SK-N-SH (cell line): ENCODE measurements at regions not wholly inside any gene's neighbourhood (a gene's known extent, or its start where the extent isn't known, plus 50 kb on each side); places are given as distances from the start of the nearest gene placed in this dataset.

Source experiments
- CTCF ChIA-PET: fragments of 300-600, 350-600 bp; formaldehyde crosslinking; extraction: SDS; loops from one replicate; lab custom pipeline; 2021; lab: Yijun Ruan, JAX
- POLR2A ChIA-PET: fragments of 350-600 bp; sonication (Branson Sonifier 250); formaldehyde crosslinking; extraction: SDS; loops from one replicate; lab custom pipeline; 2020; ENCODE audit warnings: antibody characterized with exemption, inconsistent platforms; lab: Yijun Ruan, JAX
- DNase-seq: peaks from one replicate; pipeline ENCODE4 v3.0.0; 2012
- H2AFZ ChIP-seq: fragments of 200-600 bp; sonication (generic); 2 replicates; pipeline ENCODE4 v1.8.1; 2016; ENCODE audit warnings: antibody characterized with exemption, mild to moderate bottlenecking, low read depth
- H3F3A ChIP-seq: fragments of 200-600 bp; sonication (generic); replicated peaks from 2 replicates; pipeline ENCODE3; 2016; ENCODE audit warnings: antibody characterized with exemption, mild to moderate bottlenecking; ENCODE audit not compliant: insufficient read depth
- H3K27ac ChIP-seq, 2 experiments: fragments of 200-500 bp in 1 of 2; fragments of 200-600 bp in 1 of 2; sonication (Bioruptor generic) in 1 of 2; sonication (generic), shearing (Covaris generic) in 1 of 2; 2 replicates each; pipeline versions ENCODE4 v1.5.1 to v1.6.1; 2014 to 2016; ENCODE audit warnings: low read depth in 2 of 2, inconsistent platforms in 1 of 2, low read length in 1 of 2, mild to moderate bottlenecking in 1 of 2, mixed read lengths in 1 of 2
- H3K27me3 ChIP-seq: fragments of 200-600 bp; sonication (generic), shearing (Covaris generic); 2 replicates; pipeline ENCODE4 v1.6.1; 2016; ENCODE audit warnings: mixed run types; ENCODE audit not compliant: insufficient read depth
- H3K36me3 ChIP-seq, 2 experiments: fragments of 200-500 bp in 1 of 2; fragments of 200-600 bp in 1 of 2; sonication (Bioruptor generic) in 1 of 2; sonication (generic) in 1 of 2; replicated peaks in 1 of 2; 2 replicates each; pipeline versions ENCODE3 to v1.5.1; 2014 to 2016; ENCODE audit warnings: low read length in 1 of 2, mild to moderate bottlenecking in 1 of 2; ENCODE audit not compliant: insufficient read depth in 2 of 2, control insufficient read depth in 1 of 2
- H3K4me1 ChIP-seq, 2 experiments: fragments of 200-500 bp in 1 of 2; fragments of 200-600 bp in 1 of 2; sonication (Bioruptor generic) in 1 of 2; sonication (generic), shearing (Covaris generic) in 1 of 2; 2 replicates each; pipeline versions ENCODE4 v1.5.1 to v1.6.1; 2014 to 2016; ENCODE audit warnings: low read depth in 1 of 2, low read length in 1 of 2, mixed run types in 1 of 2; ENCODE audit not compliant: insufficient read depth in 2 of 2, control insufficient read depth in 1 of 2
- H3K4me2 ChIP-seq: fragments of 200-600 bp; sonication (generic), shearing (Covaris generic); 2 replicates; pipeline ENCODE4 v1.6.1; 2017; ENCODE audit warnings: mixed run types
- H3K4me3 ChIP-seq, 2 experiments: fragments of 200-500 bp in 1 of 2; fragments of 200-600 bp in 1 of 2; sonication (Bioruptor generic) in 1 of 2; sonication (generic), shearing (Covaris generic) in 1 of 2; 2 replicates each; pipeline versions ENCODE4 v1.5.1 to v1.8.1; 2014 to 2016; ENCODE audit warnings: low read depth in 2 of 2, inconsistent platforms in 1 of 2, low read length in 1 of 2, mild to moderate bottlenecking in 1 of 2, mixed read lengths in 1 of 2, moderate library complexity in 1 of 2
- H3K79me2 ChIP-seq: fragments of 200-600 bp; sonication (generic); 2 replicates; pipeline ENCODE4 v1.8.1; 2017; ENCODE audit warnings: mild to moderate bottlenecking; ENCODE audit not compliant: insufficient read depth
- H3K9ac ChIP-seq: fragments of 200-600 bp; sonication (generic); 2 replicates; pipeline ENCODE4 v1.6.1; 2017; ENCODE audit warnings: mixed run types
- H3K9me2 ChIP-seq: fragments of 200-600 bp; sonication (generic); 2 replicates; pipeline ENCODE4 v1.6.1; 2017; ENCODE audit warnings: mixed run types
- H3K9me3 ChIP-seq: fragments of 200-600 bp; sonication (generic); 2 replicates; pipeline ENCODE4 v1.6.1; 2017; ENCODE audit warnings: mixed run types, mild to moderate bottlenecking, moderate library complexity
- H4K20me1 ChIP-seq: fragments of 200-600 bp; sonication (generic); 2 replicates; pipeline ENCODE4 v1.6.1; 2017; ENCODE audit warnings: mild to moderate bottlenecking, mixed run types; ENCODE audit not compliant: insufficient read depth
- ELF1 ChIP-seq: IDR thresholded peaks from 2 replicates; pipeline ENCODE4 v1.4.0; 2012
- JUND ChIP-seq: IDR thresholded peaks from 2 replicates; pipeline ENCODE4 v1.4.0; 2012
- MAX ChIP-seq: IDR thresholded peaks from 2 replicates; pipeline ENCODE4 v1.4.0; 2012; ENCODE audit warnings: low read depth
- MEF2A ChIP-seq: IDR thresholded peaks from 2 replicates; pipeline ENCODE4 v1.4.0; 2012; ENCODE audit warnings: low read depth, borderline replicate concordance
- NFIC ChIP-seq: IDR thresholded peaks from 2 replicates; pipeline ENCODE4 v1.4.0; 2012; ENCODE audit warnings: borderline replicate concordance
- NRF1 ChIP-seq: IDR thresholded peaks from 2 replicates; pipeline ENCODE4 v1.6.1; 2012; ENCODE audit warnings: low read depth, mild to moderate bottlenecking, low read length
- PBX3 ChIP-seq: IDR thresholded peaks from 2 replicates; pipeline ENCODE4; 2012
- RAD21 ChIP-seq: IDR thresholded peaks from 2 replicates; pipeline ENCODE4 v1.6.1; 2012; ENCODE audit warnings: mild to moderate bottlenecking, low read length
- RCOR1 ChIP-seq: fragments of 150-350 bp; IDR thresholded peaks from 2 replicates; pipeline ENCODE4 v1.6.1; 2017; ENCODE audit warnings: antibody characterized with exemption, low read length
- RXRA ChIP-seq: IDR thresholded peaks from 2 replicates; pipeline ENCODE4 v1.4.0; 2012; ENCODE audit warnings: low read depth, mild to moderate bottlenecking, borderline replicate concordance
- TEAD4 ChIP-seq: IDR thresholded peaks from 2 replicates; pipeline ENCODE4 v1.4.0; 2012; ENCODE audit warnings: mild to moderate bottlenecking, borderline replicate concordance; ENCODE audit not compliant: insufficient read depth
- USF2 ChIP-seq: fragments of 150-350 bp; IDR thresholded peaks from 2 replicates; pipeline ENCODE4 v1.6.1; 2017; ENCODE audit warnings: antibody characterized with exemption, low read length, low read depth, borderline replicate concordance
- ZBTB33 ChIP-seq: IDR thresholded peaks from 2 replicates; pipeline ENCODE4 v1.4.0; 2012; ENCODE audit warnings: low read depth, borderline replicate concordance
- WGBS: methylation state at CpG from one replicate; pipeline ENCODE4 v1.1.6; 2017; ENCODE audit warnings: low lambda C conversion rate; 5-methylcytosine and 5-hydroxymethylcytosine counted together

GRCh38 chr9:107721705-107722245 lies 232.2 kb upstream of the KLF4 start:
- no peak overlapping the region for H3K9ac ChIP-seq
- no peaks in the 10 kb centered on the region for H3K9me3 ChIP-seq
- no peaks in the 10 kb centered on the region for H3K9me2 ChIP-seq
- H3K27me3 ChIP-seq, result peaks cover 6% of the 10 kb centered on the region; the same call in 1 of the 2 replicates
- H2AFZ ChIP-seq, result no peak overlapping the region
- H3F3A ChIP-seq, result peaks cover 2% of the 10 kb centered on the region
- H4K20me1 ChIP-seq, result no peaks in the 10 kb centered on the region
- H3K27ac ChIP-seq, result no peak overlapping the region
- H3K4me2 ChIP-seq, result no peak overlapping the region
- H3K4me1 ChIP-seq, result no peaks in the 10 kb centered on the region; a peak in 1 of 4 replicates
- H3K4me3 ChIP-seq, result no peak overlapping the region
- ChIA-PET CTCF (no interaction called here), POLR2A (no interaction called here)
- no peak for DNase-seq
- H3K36me3 ChIP-seq, result no peaks in the 10 kb centered on the region
- WGBS, result 56% methylated on average over 5 of the region's 5 CpGs
- no peaks in the 10 kb centered on the region for H3K79me2 ChIP-seq
- TF ChIP-seq JUND, result no peak
- TF ChIP-seq TEAD4, result no peak
- no peak for TF ChIP-seq ZBTB33
- no peak for TF ChIP-seq RXRA
- TF ChIP-seq ELF1, result no peak
- no peak for TF ChIP-seq NFIC
- TF ChIP-seq NRF1, result no peak

- POLR2A ChIA-PET, result no interaction called here
- no peaks in the 10 kb centered on the region for H4K20me1 ChIP-seq
- no peaks in the 10 kb centered on the region for H3K4me1 ChIP-seq
- H3K4me3 ChIP-seq, result no peak overlapping the region
- no peak overlapping the region for H3K4me2 ChIP-seq
- peaks cover 6% of the 10 kb centered on the region; the same call in 1 of the 2 replicates for H3K27me3 ChIP-seq
- no peaks in the 10 kb centered on the region for H3F3A ChIP-seq
- no peaks in the 10 kb centered on the region for H3K36me3 ChIP-seq
- no peak overlapping the region for H3K27ac ChIP-seq
- WGBS, result 42% methylated on average over 2 of the region's 2 CpGs
- H3K79me2 ChIP-seq, result no peaks in the 10 kb centered on the region
- no peak overlapping the region for H2AFZ ChIP-seq
- TF ChIP-seq USF2, result no peak
- TF ChIP-seq JUND, result no peak
- no peak for TF ChIP-seq NFIC
- TF ChIP-seq ZBTB33, result no peak
- no peak for TF ChIP-seq RAD21
- TF ChIP-seq PBX3, result no peak
- TF ChIP-seq RCOR1, result no peak
- no peak for TF ChIP-seq MEF2A
- TF ChIP-seq MAX, result no peak
- TF ChIP-seq ELF1, result no peak
- no peak for TF ChIP-seq TEAD4
- no peak overlapping the region for H3K9ac ChIP-seq
- DNase-seq, result no peak
- H3K9me3 ChIP-seq, result no peaks in the 10 kb centered on the region
- CTCF ChIA-PET, result no interaction called here
- no peaks in the 10 kb centered on the region for H3K9me2 ChIP-seq
These were observed 230.9 kb upstream of the KLF4 start for GRCh38 chr9:107720501-107720900.
